Adipocyte (in vitro differentiated cells): ENCODE measurements at regions not wholly inside any gene's neighbourhood (a gene's known extent, or its start where the extent isn't known, plus 50 kb on each side); places are given as distances from the start of the nearest gene placed in this dataset.

Source experiments
- DNase-seq: peaks from one replicate; pipeline ENCODE4 v3.0.0-alpha.2; 2015; ENCODE audit warnings: low read depth
- H3K27me3 ChIP-seq: replicated peaks from 2 replicates; pipeline ENCODE4 v1.7.0; 2013; ENCODE audit warnings: mild to moderate bottlenecking, low read length, moderate library complexity; ENCODE audit not compliant: control insufficient read depth, insufficient read depth
- H3K36me3 ChIP-seq: 2 replicates; pipeline ENCODE4 v1.7.0; 2013; ENCODE audit warnings: low read length, mild to moderate bottlenecking, moderate library complexity; ENCODE audit not compliant: control insufficient read depth, insufficient read depth, severe bottlenecking
- H3K4me1 ChIP-seq: 2 replicates; pipeline ENCODE4 v1.7.0; 2013; ENCODE audit warnings: mild to moderate bottlenecking, low read length, moderate library complexity; ENCODE audit not compliant: control insufficient read depth, insufficient read depth
- H3K4me3 ChIP-seq: 2 replicates; pipeline ENCODE4 v1.7.0; 2013; ENCODE audit warnings: mild to moderate bottlenecking, low read length, moderate library complexity
- H3K9ac ChIP-seq: 2 replicates; pipeline ENCODE4 v1.7.0; 2013; ENCODE audit warnings: mild to moderate bottlenecking, low read length, moderate library complexity
- H3K9me3 ChIP-seq: 2 replicates; pipeline ENCODE4 v1.7.0; 2013; ENCODE audit warnings: mild to moderate bottlenecking, low read length, moderate library complexity; ENCODE audit not compliant: control insufficient read depth

DNA sequence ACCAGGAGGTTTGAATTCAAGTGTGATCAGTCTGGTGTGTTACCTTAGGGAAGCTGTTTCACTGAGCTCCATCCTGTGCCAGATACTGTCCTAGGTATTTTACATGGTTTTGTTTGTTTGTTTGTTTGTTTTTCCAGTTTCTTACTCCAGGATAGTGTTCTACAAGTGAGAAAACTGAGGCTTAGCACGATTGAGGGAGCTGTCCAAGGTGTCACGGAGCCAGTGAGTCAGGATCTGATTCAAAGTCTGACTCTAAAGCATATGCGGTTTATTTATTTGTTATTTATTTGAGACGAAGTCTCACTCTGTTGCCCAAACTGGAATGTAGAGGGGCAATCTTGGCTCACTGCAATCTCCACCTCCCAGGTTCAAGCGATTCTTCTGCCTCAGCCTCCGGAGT lies 79.7 kb upstream of the GNG2 start:
- Histone ChIP-seq H3K4me3 (no peak overlapping the region), H3K36me3 (no peaks in the 10 kb centered on the region), H3K27me3 (no peaks in the 10 kb centered on the region), H3K4me1 (peaks cover 14% of the 10 kb centered on the region), H3K9ac (no peak overlapping the region), H3K9me3 (peaks cover 7% of the 10 kb centered on the region)
- peak; percentile 15 for DNase-seq

DNA sequence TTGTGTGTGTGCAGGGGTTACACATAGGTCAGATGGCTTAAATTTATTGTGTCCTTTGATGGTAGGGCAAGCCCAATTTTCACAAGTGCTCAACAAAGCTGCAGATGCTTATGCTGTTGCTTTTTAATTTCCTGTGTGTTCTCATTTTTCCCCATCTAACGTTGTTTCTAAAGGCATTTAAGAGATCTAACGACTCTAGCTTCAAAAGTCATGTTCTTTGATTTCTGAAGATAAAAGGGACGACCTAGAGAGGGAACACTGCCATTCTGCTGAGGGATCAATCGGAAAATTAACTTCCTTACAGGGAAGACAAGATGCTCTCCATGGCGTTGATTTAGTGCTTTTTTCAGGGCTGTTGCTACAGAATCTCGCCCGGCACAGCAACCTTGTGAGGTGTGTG lies 79.0 kb upstream of the GNG2 start:
- H3K4me1 ChIP-seq: peaks cover 14% of the 10 kb centered on the region
- no peak overlapping the region for H3K4me3 ChIP-seq
- DNase-seq: no peak
- H3K36me3 ChIP-seq: no peaks in the 10 kb centered on the region
- no peaks in the 10 kb centered on the region for H3K27me3 ChIP-seq
- H3K9ac ChIP-seq: no peak overlapping the region
- peaks cover 13% of the 10 kb centered on the region for H3K9me3 ChIP-seq

DNA sequence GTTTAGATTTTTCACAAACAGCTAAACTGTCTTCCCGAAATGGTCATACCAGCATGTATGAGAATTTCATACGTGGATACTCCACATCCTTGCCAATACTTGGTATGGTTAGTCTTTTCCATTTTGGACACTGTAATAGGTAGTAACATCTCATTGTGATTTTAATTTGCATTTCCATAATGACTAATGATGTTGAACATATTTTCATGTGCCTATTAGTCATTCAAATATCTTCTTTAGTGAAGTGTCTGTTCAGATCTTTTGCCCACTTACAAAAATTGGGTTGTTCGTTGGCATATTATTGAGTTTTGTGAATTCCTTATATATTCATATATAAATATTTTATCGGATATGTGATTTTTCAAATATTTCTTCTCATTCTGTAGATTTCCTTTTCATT lies 78.0 kb upstream of the GNG2 start:
- no peaks in the 10 kb centered on the region for H3K27me3 ChIP-seq
- peaks cover 22% of the 10 kb centered on the region for H3K9me3 ChIP-seq
- no peaks in the 10 kb centered on the region for H3K36me3 ChIP-seq
- peaks cover 14% of the 10 kb centered on the region for H3K4me1 ChIP-seq
- H3K9ac ChIP-seq: no peak overlapping the region
- DNase-seq: no peak
- no peak overlapping the region for H3K4me3 ChIP-seq

DNA sequence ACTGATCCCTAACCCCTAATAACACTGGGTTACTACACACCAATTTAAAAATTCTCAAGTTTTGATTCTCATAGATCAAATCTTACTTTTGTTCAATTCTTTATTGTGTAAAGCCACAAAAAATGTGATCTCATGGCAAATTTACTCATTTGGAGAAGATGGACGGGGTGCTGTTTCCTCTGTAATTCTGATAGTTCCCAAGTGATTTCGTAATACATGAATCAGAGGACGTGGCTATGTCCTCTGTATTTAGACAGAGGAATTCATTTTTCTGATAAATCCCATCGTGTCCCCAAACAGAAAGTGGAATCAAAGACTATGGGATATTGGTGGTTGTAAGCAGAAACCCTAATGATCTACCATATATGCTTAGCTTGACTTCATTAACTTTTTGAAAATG lies 76.6 kb upstream of the GNG2 start:
- peak; percentile 85 for DNase-seq
- H3K4me3 ChIP-seq: peak overlapping the region; percentile 54
- peaks cover 22% of the 10 kb centered on the region for H3K9me3 ChIP-seq
- H3K36me3 ChIP-seq: no peaks in the 10 kb centered on the region
- H3K27me3 ChIP-seq: no peaks in the 10 kb centered on the region
- no peak overlapping the region for H3K9ac ChIP-seq
- H3K4me1 ChIP-seq: peaks cover 14% of the 10 kb centered on the region

DNA sequence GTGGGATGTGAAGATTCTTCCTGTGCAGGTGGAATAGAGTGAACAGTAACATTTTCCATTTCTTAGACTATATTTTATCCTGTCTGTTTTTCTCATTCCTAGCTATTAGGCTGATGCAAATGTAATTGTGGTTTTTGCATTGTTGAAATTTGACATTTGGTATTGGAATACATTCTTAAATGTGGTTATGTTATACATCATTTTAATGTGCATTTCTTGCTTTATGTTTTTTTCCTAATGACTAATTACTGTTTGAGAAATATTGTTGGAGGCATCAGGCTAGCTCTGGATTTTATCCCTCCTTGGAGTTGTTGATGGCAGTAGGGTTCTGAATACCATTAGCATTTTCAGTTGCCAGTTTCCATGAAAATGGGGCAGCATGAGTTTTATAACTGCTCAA lies 75.9 kb upstream of the GNG2 start:
- no peak for DNase-seq
- no peak overlapping the region for H3K9ac ChIP-seq
- peaks cover 22% of the 10 kb centered on the region for H3K9me3 ChIP-seq
- H3K4me1 ChIP-seq: peaks cover 14% of the 10 kb centered on the region
- no peaks in the 10 kb centered on the region for H3K36me3 ChIP-seq
- H3K4me3 ChIP-seq: no peak overlapping the region
- no peaks in the 10 kb centered on the region for H3K27me3 ChIP-seq

DNA sequence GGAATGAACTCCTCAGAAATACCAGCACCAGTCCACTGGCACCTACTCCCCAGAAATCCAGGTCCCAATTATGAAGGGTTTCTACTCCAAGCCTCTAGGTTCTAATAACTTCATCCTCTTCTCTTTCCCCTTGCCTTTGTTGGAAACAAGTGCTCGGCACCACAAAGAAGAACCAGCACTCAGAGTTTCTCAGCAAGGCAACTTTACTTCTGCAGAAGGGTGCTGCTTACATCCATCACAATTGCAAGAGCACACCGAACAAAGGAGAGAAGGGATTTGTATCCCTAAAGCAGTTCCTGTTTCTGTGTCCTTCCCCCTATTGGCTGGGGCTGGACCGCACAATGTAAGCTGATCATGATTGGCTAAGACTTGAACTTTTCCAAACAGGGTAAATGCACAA lies 74.2 kb upstream of the GNG2 start:
- DNase-seq: no peak
- Histone ChIP-seq H3K4me3 (no peak overlapping the region), H3K9me3 (peaks cover 22% of the 10 kb centered on the region), H3K4me1 (peaks cover 11% of the 10 kb centered on the region), H3K36me3 (no peaks in the 10 kb centered on the region), H3K27me3 (peaks cover under 1% of the 10 kb centered on the region), H3K9ac (no peak overlapping the region)

DNA sequence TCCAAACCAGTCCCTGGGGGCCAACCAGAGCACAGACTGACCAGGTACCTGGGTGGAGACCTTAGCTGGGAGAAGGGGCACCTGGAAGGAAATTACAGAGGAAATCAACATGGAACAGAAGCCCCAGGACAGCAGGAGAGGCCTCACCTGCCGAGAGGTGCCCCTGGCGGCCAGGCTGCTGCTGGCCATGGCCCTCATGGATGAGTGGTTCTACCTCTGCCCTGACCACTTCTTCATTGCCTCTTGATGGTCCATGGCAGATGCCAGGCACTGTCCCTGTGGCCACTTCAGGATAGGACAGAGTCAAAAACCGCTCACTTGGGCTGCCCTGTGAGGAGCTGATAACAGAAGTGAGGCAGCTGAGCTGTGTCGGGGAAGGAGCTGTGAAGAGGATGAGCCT lies 73.1 kb upstream of the GNG2 start:
- H3K9me3 ChIP-seq: peaks cover 22% of the 10 kb centered on the region
- DNase-seq: no peak
- peaks cover 5% of the 10 kb centered on the region for H3K27me3 ChIP-seq
- peaks cover 11% of the 10 kb centered on the region for H3K4me1 ChIP-seq
- H3K36me3 ChIP-seq: no peaks in the 10 kb centered on the region
- H3K9ac ChIP-seq: no peak overlapping the region
- H3K4me3 ChIP-seq: no peak overlapping the region

DNA sequence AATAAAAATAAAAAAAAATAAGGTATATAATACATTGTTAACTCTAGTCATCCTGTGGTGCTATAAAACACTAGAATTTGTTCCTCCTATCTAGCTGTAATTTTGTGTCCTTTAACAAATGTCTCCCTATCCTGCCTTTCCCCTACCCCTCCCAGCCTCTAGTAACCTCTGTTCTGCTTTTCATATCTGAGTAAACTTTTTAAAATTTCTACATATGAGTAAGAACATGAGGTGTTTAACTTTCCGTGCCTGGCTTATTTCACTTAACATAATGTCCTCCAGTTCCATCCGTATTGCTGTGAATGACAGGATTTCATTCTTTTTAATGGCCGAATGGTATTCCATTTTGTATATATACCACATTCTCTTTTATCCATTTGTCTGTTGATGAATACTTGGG lies 71.3 kb upstream of the GNG2 start:
- H3K27me3 ChIP-seq: peaks cover 5% of the 10 kb centered on the region
- peaks cover 3% of the 10 kb centered on the region for H3K4me1 ChIP-seq
- no peak overlapping the region for H3K4me3 ChIP-seq
- no peaks in the 10 kb centered on the region for H3K36me3 ChIP-seq
- H3K9me3 ChIP-seq: peaks cover 22% of the 10 kb centered on the region
- no peak for DNase-seq
- no peak overlapping the region for H3K9ac ChIP-seq

DNA sequence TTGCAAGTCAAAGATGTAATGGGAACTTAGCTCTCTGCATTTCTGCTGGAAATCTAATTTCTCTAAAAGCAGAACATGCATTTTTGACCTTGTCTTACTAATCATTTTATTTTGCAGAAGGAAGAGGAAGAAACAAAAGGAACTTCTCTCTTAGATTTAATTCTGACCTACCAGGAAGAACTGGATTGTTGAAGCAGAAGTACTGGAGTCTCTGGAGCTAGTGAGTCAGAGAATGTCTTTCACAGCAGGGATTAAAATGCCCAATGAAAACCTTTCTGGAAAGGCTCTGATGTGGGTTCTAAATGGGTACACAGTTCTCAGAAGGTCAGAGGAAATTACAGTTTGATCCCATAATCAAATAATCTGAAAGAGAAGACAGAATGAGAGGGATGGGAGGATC lies 70.8 kb upstream of the GNG2 start:
- Histone ChIP-seq H3K4me3 (no peak overlapping the region), H3K27me3 (peaks cover 5% of the 10 kb centered on the region), H3K36me3 (no peaks in the 10 kb centered on the region), H3K4me1 (no peaks in the 10 kb centered on the region), H3K9ac (no peak overlapping the region), H3K9me3 (peaks cover 22% of the 10 kb centered on the region)
- DNase-seq: no peak

DNA sequence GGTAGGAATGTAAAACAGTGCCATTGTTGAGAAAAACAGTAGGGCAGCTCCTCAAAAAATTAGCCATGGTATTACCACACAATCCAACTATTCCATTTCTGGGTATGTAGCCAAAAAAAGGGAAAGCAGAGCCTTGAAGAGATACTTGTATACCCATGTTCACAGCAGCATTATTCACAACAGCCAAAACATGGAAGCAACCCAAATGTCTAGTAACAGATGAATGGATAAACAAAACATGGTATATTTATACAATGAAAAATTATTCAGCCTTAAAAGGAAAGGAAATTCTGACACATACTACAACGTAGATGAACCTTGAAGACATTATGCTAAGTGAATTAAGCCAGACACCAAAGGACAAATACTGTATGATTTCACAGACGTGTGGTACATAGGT lies 67.6 kb upstream of the GNG2 start:
- Histone ChIP-seq H3K9me3 (no peaks in the 10 kb centered on the region), H3K9ac (no peak overlapping the region), H3K4me1 (no peaks in the 10 kb centered on the region), H3K36me3 (no peaks in the 10 kb centered on the region), H3K4me3 (no peak overlapping the region), H3K27me3 (peaks cover 5% of the 10 kb centered on the region)
- DNase-seq: peak; percentile 75

DNA sequence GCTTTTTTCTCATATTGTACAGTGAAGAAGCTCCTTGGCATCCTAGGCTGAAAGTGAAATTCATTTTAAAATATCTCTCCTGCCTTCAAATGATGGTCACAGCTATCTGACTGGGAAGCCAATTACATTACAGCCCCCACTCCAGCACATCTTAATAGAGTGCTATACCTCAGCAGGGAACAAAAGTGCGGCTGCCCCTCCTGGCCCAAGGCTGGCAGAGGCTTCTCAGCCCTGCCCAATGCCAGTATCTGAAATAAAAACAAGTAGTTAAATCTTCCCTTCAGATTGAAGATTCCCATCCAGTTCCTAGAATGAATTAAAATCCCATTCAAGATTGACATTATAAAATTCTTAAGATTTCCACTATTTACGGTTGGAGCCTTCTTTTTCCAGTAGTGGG lies 54.9 kb upstream of the GNG2 start:
- peaks cover 4% of the 10 kb centered on the region for H3K27me3 ChIP-seq
- peaks cover 6% of the 10 kb centered on the region for H3K9me3 ChIP-seq
- H3K36me3 ChIP-seq: no peaks in the 10 kb centered on the region
- no peak overlapping the region for H3K9ac ChIP-seq
- H3K4me1 ChIP-seq: peaks cover 11% of the 10 kb centered on the region
- no peak overlapping the region for H3K4me3 ChIP-seq
- no peak for DNase-seq
